ENCODE measurements at regions not wholly inside any gene's neighbourhood (a gene's known extent, or its start where the extent isn't known, plus 50 kb on each side); places are given as distances from the start of the nearest gene placed in this dataset.

DNA sequence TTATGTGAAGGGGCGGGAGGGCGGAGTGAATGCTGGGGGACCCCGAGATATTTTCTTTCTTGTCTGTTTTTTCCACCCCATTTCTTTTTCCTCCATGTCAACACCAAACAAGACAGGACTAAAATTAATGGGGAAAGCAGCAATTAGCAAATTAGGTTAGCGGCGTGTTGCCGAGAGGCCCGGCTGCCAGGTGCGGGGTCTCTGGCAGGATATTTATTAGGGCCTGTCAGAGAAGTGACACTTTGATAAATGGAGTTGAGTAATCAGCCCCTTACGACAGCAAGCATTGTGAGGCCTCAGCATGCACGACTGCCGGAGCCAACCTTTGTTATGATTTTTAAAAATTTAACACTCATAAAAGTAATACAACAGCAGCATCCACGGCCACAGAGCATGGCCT lies 193.8 kb downstream of the DHX35 start:
- TF ChIP-seq, protein P1, sequence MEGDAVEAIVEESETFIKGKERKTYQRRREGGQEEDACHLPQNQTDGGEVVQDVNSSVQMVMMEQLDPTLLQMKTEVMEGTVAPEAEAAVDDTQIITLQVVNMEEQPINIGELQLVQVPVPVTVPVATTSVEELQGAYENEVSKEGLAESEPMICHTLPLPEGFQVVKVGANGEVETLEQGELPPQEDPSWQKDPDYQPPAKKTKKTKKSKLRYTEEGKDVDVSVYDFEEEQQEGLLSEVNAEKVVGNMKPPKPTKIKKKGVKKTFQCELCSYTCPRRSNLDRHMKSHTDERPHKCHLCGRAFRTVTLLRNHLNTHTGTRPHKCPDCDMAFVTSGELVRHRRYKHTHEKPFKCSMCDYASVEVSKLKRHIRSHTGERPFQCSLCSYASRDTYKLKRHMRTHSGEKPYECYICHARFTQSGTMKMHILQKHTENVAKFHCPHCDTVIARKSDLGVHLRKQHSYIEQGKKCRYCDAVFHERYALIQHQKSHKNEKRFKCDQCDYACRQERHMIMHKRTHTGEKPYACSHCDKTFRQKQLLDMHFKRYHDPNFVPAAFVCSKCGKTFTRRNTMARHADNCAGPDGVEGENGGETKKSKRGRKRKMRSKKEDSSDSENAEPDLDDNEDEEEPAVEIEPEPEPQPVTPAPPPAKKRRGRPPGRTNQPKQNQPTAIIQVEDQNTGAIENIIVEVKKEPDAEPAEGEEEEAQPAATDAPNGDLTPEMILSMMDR (IDR thresholded peaks at IDR 0.05) = no peak
- TF ChIP-seq POLR2A (IDR thresholded peaks at IDR 0.05) = no peak
